SK-N-SH treated with all-trans-retinoic acid at 6 μM for 48 hours (cell line): ENCODE measurements at regions not wholly inside any gene's neighbourhood (a gene's known extent, or its start where the extent isn't known, plus 50 kb on each side); places are given as distances from the start of the nearest gene placed in this dataset.

ENCODE experiments used
- GLIS3 ChIP-seq: fragments of 250-450 bp; sonication (Bioruptor Pico); IDR thresholded peaks from 2 replicates; pipeline ENCODE4 v1.5.0; 2020; ENCODE audit warnings: mild to moderate bottlenecking, moderate library complexity
- PATZ1 ChIP-seq: fragments of 250-450 bp; sonication (Bioruptor Pico); IDR thresholded peaks from 2 replicates; pipeline ENCODE4 v1.8.0; 2020; ENCODE audit warnings: mild to moderate bottlenecking, moderate library complexity, borderline replicate concordance
- RARB ChIP-seq: fragments of 250-450 bp; sonication (Bioruptor Pico); IDR thresholded peaks from 2 replicates; pipeline ENCODE4 v1.8.0; 2021; ENCODE audit warnings: mild to moderate bottlenecking, moderate library complexity
- SNAI2 ChIP-seq: fragments of 250-450 bp; sonication (Bioruptor Pico); IDR thresholded peaks from 2 replicates; pipeline ENCODE4 v1.5.0; 2020; ENCODE audit warnings: mild to moderate bottlenecking, moderate library complexity
- TSHZ2 ChIP-seq: fragments of 250-450 bp; sonication (Bioruptor Pico); IDR thresholded peaks from 2 replicates; pipeline ENCODE4 v1.5.0; 2020; ENCODE audit warnings: mild to moderate bottlenecking, moderate library complexity

GRCh38 chr6:67369679-67370078 is 1265.4 kb upstream of the ADGRB3 start:
- TF ChIP-seq SNAI2 (CRISPR knock-in tag) (no peak), TSHZ2 (CRISPR knock-in tag) (no peak), PATZ1 (CRISPR knock-in tag) (no peak), GLIS3 (CRISPR knock-in tag) (no peak), RARB (CRISPR knock-in tag) (no peak)
